IMR-90 (cell line): ENCODE measurements at regions not wholly inside any gene's neighbourhood (a gene's known extent, or its start where the extent isn't known, plus 50 kb on each side); places are given as distances from the start of the nearest gene placed in this dataset.

ENCODE experiments used
- ATAC-seq: fragments of 200-7000 bp; cut with Tn5 transposase; 2 replicates; pipeline ENCODE4 v1.9.1; 2020; ENCODE audit warnings: low read depth, mild to moderate bottlenecking, moderate library complexity
- BruUV-seq: library from RNA; stranded (reverse); fragments of 400-500 nt; replicated peaks from 2 replicates; lab custom pipeline; 2021; lab: Mats Ljungman, UMichigan
- CTCF ChIA-PET: fragments of 300-600 bp; formaldehyde crosslinking; extraction: SDS; loops from one replicate; lab custom pipeline; 2021; ENCODE audit warnings: antibody characterized with exemption; lab: Yijun Ruan, JAX
- POLR2A ChIA-PET: fragments of 300-600 bp; sonication (Branson Sonifier 250); formaldehyde crosslinking; loops from one replicate; lab custom pipeline; 2022; ENCODE audit warnings: antibody characterized with exemption; ENCODE audit not compliant: unreplicated experiment; lab: Charles Lee
- DNase-seq: peaks from one replicate; pipeline ENCODE4 v3.0.0; 2013
- H2AFZ ChIP-seq: replicated peaks from 2 replicates; pipeline ENCODE3; 2013; ENCODE audit warnings: low read length, mild to moderate bottlenecking; ENCODE audit not compliant: poor library complexity
- H2AK5ac ChIP-seq: 2 replicates; pipeline ENCODE4 v1.6.1; 2013; ENCODE audit warnings: low read depth, low read length, inconsistent platforms
- H2AK9ac ChIP-seq: replicated peaks from 2 replicates; pipeline ENCODE3; 2013; ENCODE audit warnings: mild to moderate bottlenecking, low read depth, low read length, moderate library complexity; ENCODE audit not compliant: poor library complexity
- H2BK120ac ChIP-seq: 2 replicates; pipeline ENCODE4 v1.6.1; 2013; ENCODE audit warnings: low read depth, low read length, inconsistent platforms
- H2BK15ac ChIP-seq: 3 replicates; pipeline ENCODE4 v1.6.1; 2013; ENCODE audit warnings: low read depth, low read length, inconsistent platforms
- H2BK20ac ChIP-seq: 2 replicates; pipeline ENCODE4 v1.6.1; 2013; ENCODE audit warnings: low read depth, mild to moderate bottlenecking, inconsistent platforms, low read length, moderate library complexity
- H2BK5ac ChIP-seq: 2 replicates; pipeline ENCODE4 v1.6.1; 2013; ENCODE audit warnings: mild to moderate bottlenecking, low read depth, low read length, inconsistent platforms; ENCODE audit not compliant: poor library complexity, severe bottlenecking
- H3K14ac ChIP-seq: replicated peaks from 2 replicates; pipeline ENCODE4 v1.6.1; 2013; ENCODE audit warnings: low read depth, low read length, inconsistent platforms
- H3K18ac ChIP-seq: 2 replicates; pipeline ENCODE4 v1.6.1; 2013; ENCODE audit warnings: low read depth, low read length, control low read depth
- H3K23ac ChIP-seq: 2 replicates; pipeline ENCODE4 v1.6.1; 2013; ENCODE audit warnings: low read depth, low read length, inconsistent platforms
- H3K27ac ChIP-seq: 2 replicates; pipeline ENCODE4 v1.5.1; 2013; ENCODE audit warnings: mild to moderate bottlenecking, control low read depth, low read length; ENCODE audit not compliant: insufficient read depth
- H3K27me3 ChIP-seq: 2 replicates; pipeline ENCODE4 v1.6.1; 2013; ENCODE audit warnings: low read length; ENCODE audit not compliant: control insufficient read depth, insufficient read depth
- H3K36me3 ChIP-seq: 2 replicates; pipeline ENCODE4 v1.6.1; 2013; ENCODE audit warnings: low read length, mixed read lengths; ENCODE audit not compliant: control insufficient read depth, insufficient read depth
- H3K4ac ChIP-seq: 2 replicates; pipeline ENCODE4 v1.6.1; 2013; ENCODE audit warnings: low read depth, low read length, inconsistent platforms
- H3K4me1 ChIP-seq: 2 replicates; pipeline ENCODE4 v1.6.1; 2013; ENCODE audit warnings: low read length, mixed read lengths; ENCODE audit not compliant: control insufficient read depth, insufficient read depth
- H3K4me2 ChIP-seq: 2 replicates; pipeline ENCODE4 v1.6.1; 2013; ENCODE audit warnings: low read depth, mild to moderate bottlenecking, control low read depth, low read length, moderate library complexity
- H3K4me3 ChIP-seq: 2 replicates; pipeline ENCODE4 v1.5.1; 2013; ENCODE audit warnings: low read depth, mild to moderate bottlenecking, control low read depth, low read length, moderate library complexity; ENCODE audit not compliant: insufficient read depth
- H3K56ac ChIP-seq: 2 replicates; pipeline ENCODE4 v1.6.1; 2013; ENCODE audit warnings: low read length, inconsistent platforms; ENCODE audit not compliant: insufficient read depth; ENCODE audit errors: extremely low read depth
- H3K79me1 ChIP-seq, 2 experiments: 2 replicates each; pipeline ENCODE4 v1.6.1; 2013; ENCODE audit warnings: low read length in 2 of 2, inconsistent platforms in 1 of 2, low read depth in 1 of 2
- H3K9ac ChIP-seq: 2 replicates; pipeline ENCODE4 v1.6.1; 2013; ENCODE audit warnings: low read depth, low read length, control low read depth
- H3K9me1 ChIP-seq: 2 replicates; pipeline ENCODE4 v1.6.1; 2013; ENCODE audit warnings: low read length, inconsistent platforms; ENCODE audit not compliant: insufficient read depth
- H3K9me3 ChIP-seq: 2 replicates; pipeline ENCODE4 v1.6.1; 2013; ENCODE audit warnings: low read length; ENCODE audit not compliant: control insufficient read depth, insufficient read depth
- H4K20me1 ChIP-seq: 2 replicates; pipeline ENCODE4 v1.6.1; 2013; ENCODE audit warnings: low read length, inconsistent platforms; ENCODE audit not compliant: insufficient read depth
- H4K5ac ChIP-seq: 2 replicates; pipeline ENCODE4 v1.6.1; 2013; ENCODE audit warnings: mild to moderate bottlenecking, low read depth, low read length, control low read depth
- H4K8ac ChIP-seq, 2 experiments: 2 replicates each; pipeline ENCODE4 v1.6.1; 2013; ENCODE audit warnings: low read depth in 2 of 2, low read length in 2 of 2, control low read depth in 1 of 2, inconsistent platforms in 1 of 2
- H4K91ac ChIP-seq: 2 replicates; pipeline ENCODE4 v1.6.1; 2013; ENCODE audit warnings: low read depth, low read length, inconsistent platforms; ENCODE audit not compliant: insufficient read depth
- CEBPB ChIP-seq: IDR thresholded peaks from 2 replicates; pipeline ENCODE4 v1.6.1; 2012; ENCODE audit warnings: low read depth, low read length, improper control_type of control experiment
- RAD21 ChIP-seq: IDR thresholded peaks from 2 replicates; pipeline ENCODE4 v1.6.1; 2012; ENCODE audit warnings: low read length, improper control_type of control experiment
- WGBS, 2 experiments: methylation state at CpG; one replicate each; pipeline versions ENCODE4 v1.1.5 to v1.1.7; 2013; ENCODE audit warnings: missing lambda C conversion rate in 2 of 2; ENCODE audit not compliant: insufficient read length in 1 of 2; ENCODE audit errors: extremely low coverage in 2 of 2; 5-methylcytosine and 5-hydroxymethylcytosine counted together
- dilution Hi-C: fragments of 300-500 bp; cut with HindIII; formaldehyde crosslinking; loops from one replicate; pipeline ENCODE4 v1.14.3; 2018; ENCODE audit warnings: low sequenced_read_pairs; ENCODE audit not compliant: unreplicated experiment
- in situ Hi-C: fragments of 300-500 bp; cut with MboI; formaldehyde crosslinking; loops from 3 replicates; pipeline ENCODE4 v1.14.3; 2019; ENCODE audit warnings: low sequenced_read_pairs, inconsistent platforms, mixed read lengths
- intact Hi-C: fragments of 100-400 bp; cut with micrococcal nuclease; formaldehyde crosslinking; loops from 2 replicates; pipeline ENCODE4 v1.10.0; 2022

DNA sequence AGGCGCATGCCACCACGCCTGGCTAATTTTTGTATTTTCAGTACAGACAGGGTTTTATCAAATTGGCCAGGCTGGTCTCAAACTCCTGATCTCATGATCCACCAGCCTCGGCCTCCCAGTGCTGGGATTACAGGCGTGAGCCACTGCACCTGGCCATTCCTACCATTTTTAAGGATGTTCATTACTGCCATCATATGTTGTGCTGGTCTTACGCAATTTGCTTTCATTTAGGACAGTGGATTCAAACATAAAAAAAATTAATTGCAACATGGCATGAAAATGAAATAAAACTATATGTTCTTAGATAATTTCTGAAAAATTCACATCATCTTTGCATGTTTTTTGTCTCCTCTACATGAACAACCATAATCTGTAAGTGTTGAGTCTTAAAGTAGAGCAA is 527.7 kb downstream of the LTN1 start:
- Histone ChIP-seq H3K9me1 (no peaks in the 10 kb centered on the region), H3K14ac (no peak overlapping the region), H4K91ac (no peak overlapping the region), H3K9me3 (no peaks in the 10 kb centered on the region), H3K36me3 (no peaks in the 10 kb centered on the region), H4K8ac (no peak overlapping the region), H3K4me1 (no peaks in the 10 kb centered on the region), H3K27me3 (no peaks in the 10 kb centered on the region), H3K23ac (no peak overlapping the region), H2BK15ac (no peak overlapping the region), H3K4ac (no peak overlapping the region), H3K18ac (no peak overlapping the region), H3K4me3 (no peak overlapping the region), H4K20me1 (no peaks in the 10 kb centered on the region), H2BK5ac (no peak overlapping the region), H3K9ac (no peak overlapping the region), H2BK120ac (no peak overlapping the region), H2AFZ (no peak overlapping the region), H2BK20ac (no peak overlapping the region), H3K4me2 (no peak overlapping the region), H4K5ac (no peak overlapping the region), H2AK5ac (no peak overlapping the region), H3K56ac (no peak overlapping the region), H2AK9ac (no peak overlapping the region), H3K27ac (no peak overlapping the region), H3K79me1 (no peaks in the 10 kb centered on the region)
- BruUV-seq, result no TSS peak
- intact Hi-C loops, result no loop called here
- WGBS, 2 experiments, result 80% methylated on average over 2 of the region's 5 CpGs; no CpG with 5 or more reads in 1 of the 2 experiments
- in situ Hi-C loops, result no loop called here
- DNase-seq (no peak), ATAC-seq (no peak)
- dilution Hi-C loops, result no loop called here
- ChIA-PET POLR2A (no interaction called here), CTCF (no interaction called here)
- TF ChIP-seq RAD21, result no peak
- peak; percentile 72 for TF ChIP-seq CEBPB
